Kidney (tissue), 13 donors: ENCODE measurements at regions not wholly inside any gene's neighbourhood (a gene's known extent, or its start where the extent isn't known, plus 50 kb on each side); places are given as distances from the start of the nearest gene placed in this dataset.

Experiments
- DNase-seq, 5 donors: peaks; one replicate each; pipeline ENCODE4 v3.0.0-alpha.2; 2013 to 2020
- FAIRE-seq: peaks from 2 replicates; lab custom pipeline; 2012; peaks lifted over from hg19 to GRCh38; lab: Jason Lieb, UNC
- H3K27ac ChIP-seq, 2 donors: one replicate each; pipeline ENCODE4 v1.7.0; 2013; ENCODE audit warnings: low read depth in 2 of 2, low read length in 2 of 2, inconsistent platforms in 1 of 2
- H3K27me3 ChIP-seq: one replicate; pipeline ENCODE4 v1.7.1; 2013; ENCODE audit warnings: low read length, inconsistent platforms; ENCODE audit not compliant: control insufficient read depth, insufficient read depth
- H3K36me3 ChIP-seq, 3 donors: one replicate each; pipeline versions ENCODE4 v1.7.0 to v1.7.1; 2013; ENCODE audit warnings: low read length in 3 of 3, control low read depth in 1 of 3, inconsistent platforms in 1 of 3; ENCODE audit not compliant: insufficient read depth in 3 of 3, control insufficient read depth in 2 of 3
- H3K4me1 ChIP-seq, 3 donors: one replicate each; pipeline versions ENCODE4 v1.7.0 to v1.7.1; 2013; ENCODE audit warnings: low read length in 3 of 3, inconsistent platforms in 1 of 3, low read depth in 1 of 3; ENCODE audit not compliant: control insufficient read depth in 2 of 3, insufficient read depth in 2 of 3
- H3K4me3 ChIP-seq, 3 donors: one replicate each; pipeline versions ENCODE4 v1.7.0 to v1.8.1; 2013; ENCODE audit warnings: low read length in 3 of 3, control low read depth in 1 of 3, inconsistent platforms in 1 of 3
- H3K9ac ChIP-seq, 3 donors: one replicate each; pipeline versions ENCODE4 v1.7.0 to v1.7.1; 2013; ENCODE audit warnings: low read length in 3 of 3, control low read depth in 1 of 3, inconsistent platforms in 1 of 3
- H3K9me3 ChIP-seq, 3 donors: one replicate each; pipeline versions ENCODE4 v1.7.0 to v1.7.1; 2013; ENCODE audit warnings: low read length in 3 of 3, control low read depth in 1 of 3, inconsistent platforms in 1 of 3; ENCODE audit not compliant: control insufficient read depth in 2 of 3, insufficient read depth in 1 of 3
- CTCF ChIP-seq: IDR thresholded peaks from 3 replicates; pipeline ENCODE4 v1.5.1; 2012; ENCODE audit warnings: mild to moderate bottlenecking, moderate library complexity, borderline replicate concordance; ENCODE audit not compliant: insufficient read depth; ENCODE audit errors: extremely low read depth
- intact Hi-C: fragments of 100-400 bp; cut with DNase I; formaldehyde crosslinking; loops from one replicate; pipeline ENCODE4 v1.11.1; 2022
- donor health status: control.
- donor health status: control.
- donor health status: control.
- donor health status: control.
- donor health status: control.
- donor health status: DM: yes; HTN: yes; CAD: no.
- donor health status: Normal renal cell carcinoma (clear cell type).

- TF ChIP-seq CTCF: no peak
- DNase-seq (no peak), FAIRE-seq (no peak)
- Histone ChIP-seq H3K9me3 (no peaks in the 10 kb centered on the region), H3K4me1 (no peaks in the 10 kb centered on the region), H3K36me3 (no peaks in the 10 kb centered on the region), H3K9ac (no peak overlapping the region), H3K4me3 (no peak overlapping the region), H3K27me3 (no peaks in the 10 kb centered on the region), H3K27ac (no peak overlapping the region)
- intact Hi-C loops: no loop called here
These were observed 276.5 kb upstream of the TCF21 start for GRCh38 chr6:133612459-133612858.

GRCh38 chr6:133613211-133613610 is 275.7 kb upstream of the TCF21 start:
- H3K9ac ChIP-seq: no peak overlapping the region
- H3K4me1 ChIP-seq: no peaks in the 10 kb centered on the region
- H3K4me3 ChIP-seq: no peak overlapping the region
- no peak for TF ChIP-seq CTCF
- no peaks in the 10 kb centered on the region for H3K27me3 ChIP-seq
- FAIRE-seq: no peak
- no peaks in the 10 kb centered on the region for H3K36me3 ChIP-seq
- no peaks in the 10 kb centered on the region for H3K9me3 ChIP-seq
- intact Hi-C loops: no loop called here
- H3K27ac ChIP-seq: no peak overlapping the region
- peak in 3 of 5 donors; percentile 48 to 61 (median 52) for DNase-seq

GRCh38 chr6:133621751-133622150 is 267.2 kb upstream of the TCF21 start:
- no peaks in the 10 kb centered on the region for H3K4me1 ChIP-seq
- H3K27me3 ChIP-seq: no peaks in the 10 kb centered on the region
- no peaks in the 10 kb centered on the region for H3K9me3 ChIP-seq
- no peak for TF ChIP-seq CTCF
- H3K9ac ChIP-seq: no peak overlapping the region
- FAIRE-seq (no peak), DNase-seq (no peak)
- no peak overlapping the region for H3K27ac ChIP-seq
- H3K4me3 ChIP-seq: no peak overlapping the region
- intact Hi-C loops: no loop called here
- H3K36me3 ChIP-seq: no peaks in the 10 kb centered on the region

- intact Hi-C loops: no loop called here
- Histone ChIP-seq H3K4me1 (no peaks in the 10 kb centered on the region), H3K27ac (no peak overlapping the region), H3K9ac (no peak overlapping the region), H3K4me3 (no peak overlapping the region), H3K9me3 (no peaks in the 10 kb centered on the region), H3K27me3 (no peaks in the 10 kb centered on the region), H3K36me3 (no peaks in the 10 kb centered on the region)
- no peak for FAIRE-seq
- no peak for TF ChIP-seq CTCF
- peak in 1 of 5 donors; percentile 69 for DNase-seq
These were observed 265.8 kb upstream of the TCF21 start for GRCh38 chr6:133623065-133623464.
